ENCODE measurements at regions not wholly inside any gene's neighbourhood (a gene's known extent, or its start where the extent isn't known, plus 50 kb on each side); places are given as distances from the start of the nearest gene placed in this dataset.

DNA sequence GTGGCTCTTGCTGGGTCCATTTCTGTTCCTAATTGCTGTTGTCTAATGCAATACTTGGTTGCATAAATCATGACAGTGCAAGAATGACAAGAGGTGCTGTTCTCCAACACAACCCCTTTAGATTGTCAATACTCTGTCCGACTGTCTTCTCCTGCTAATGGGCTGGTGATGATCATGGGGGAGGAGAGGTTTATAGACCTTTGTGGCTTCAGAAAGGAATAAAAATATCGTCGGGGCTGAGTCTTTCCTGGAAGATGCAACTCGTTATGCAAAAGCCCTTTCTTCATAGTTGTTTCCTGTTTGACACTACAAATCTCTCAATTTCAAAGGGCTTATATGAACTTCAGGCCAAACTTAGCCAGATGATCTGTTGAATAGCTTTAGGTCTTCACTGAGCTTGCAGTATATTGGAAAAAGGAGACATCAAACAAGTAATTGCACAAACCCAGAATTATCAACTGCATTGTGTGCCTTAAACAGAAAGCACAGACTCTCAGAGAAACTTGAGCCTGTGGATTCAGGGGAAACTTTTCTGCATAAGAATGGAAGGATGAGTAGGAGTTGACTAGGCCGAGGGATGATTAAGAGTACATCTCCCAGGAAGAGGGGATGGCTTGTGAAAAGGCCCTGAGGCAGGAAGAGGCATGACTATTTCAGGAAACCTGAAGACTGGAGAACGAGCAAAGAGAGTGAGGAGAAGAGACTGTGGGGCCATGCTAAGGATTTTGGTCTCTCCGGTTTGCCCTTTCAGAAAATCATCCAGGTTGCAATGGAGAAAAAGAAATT lies 107.6 kb downstream of the TSEN15 start:
- DNase-seq (ENCODE audit: extremely low spot score in 2 of 2), result no peak
- intact Hi-C loops (cut with DNase I), result no loop called here

DNA sequence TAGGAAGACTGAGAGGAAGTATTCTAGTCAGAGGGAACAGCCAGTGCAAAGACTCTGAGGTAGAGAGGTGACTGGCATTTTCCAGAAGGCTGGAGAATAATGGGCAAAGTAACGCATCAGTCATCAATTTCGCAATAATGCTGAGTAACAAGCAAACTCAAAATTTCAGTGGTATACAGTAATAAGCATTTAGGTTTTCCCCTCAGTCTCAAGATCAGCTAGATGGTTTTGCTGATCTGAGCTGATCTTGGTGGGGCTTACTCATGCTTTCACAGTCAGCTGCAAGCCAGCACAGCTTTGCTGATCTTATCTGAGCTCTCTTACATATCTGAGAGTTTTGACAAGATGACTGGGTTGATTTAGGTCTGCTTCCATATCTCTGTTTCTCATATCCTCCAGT lies 108.7 kb downstream of the TSEN15 start:
- Histone ChIP-seq H3K4me3 (no peak overlapping the region), H3K27me3 (no peaks in the 10 kb centered on the region), H3K4me1 (peaks cover 16% of the 10 kb centered on the region), H3K27ac (no peak overlapping the region), H3K36me3 (no peaks in the 10 kb centered on the region), H3K9me3 (no peaks in the 10 kb centered on the region)
- TF ChIP-seq POLR2A (IDR thresholded peaks at IDR 0.05) (no peak), POLR2AphosphoS5 (IDR thresholded peaks at IDR 0.05; ENCODE audit: insufficient read depth in 1 of 2, low read depth in 1 of 2) (no peak)
- TF ChIP-seq, protein P1, sequence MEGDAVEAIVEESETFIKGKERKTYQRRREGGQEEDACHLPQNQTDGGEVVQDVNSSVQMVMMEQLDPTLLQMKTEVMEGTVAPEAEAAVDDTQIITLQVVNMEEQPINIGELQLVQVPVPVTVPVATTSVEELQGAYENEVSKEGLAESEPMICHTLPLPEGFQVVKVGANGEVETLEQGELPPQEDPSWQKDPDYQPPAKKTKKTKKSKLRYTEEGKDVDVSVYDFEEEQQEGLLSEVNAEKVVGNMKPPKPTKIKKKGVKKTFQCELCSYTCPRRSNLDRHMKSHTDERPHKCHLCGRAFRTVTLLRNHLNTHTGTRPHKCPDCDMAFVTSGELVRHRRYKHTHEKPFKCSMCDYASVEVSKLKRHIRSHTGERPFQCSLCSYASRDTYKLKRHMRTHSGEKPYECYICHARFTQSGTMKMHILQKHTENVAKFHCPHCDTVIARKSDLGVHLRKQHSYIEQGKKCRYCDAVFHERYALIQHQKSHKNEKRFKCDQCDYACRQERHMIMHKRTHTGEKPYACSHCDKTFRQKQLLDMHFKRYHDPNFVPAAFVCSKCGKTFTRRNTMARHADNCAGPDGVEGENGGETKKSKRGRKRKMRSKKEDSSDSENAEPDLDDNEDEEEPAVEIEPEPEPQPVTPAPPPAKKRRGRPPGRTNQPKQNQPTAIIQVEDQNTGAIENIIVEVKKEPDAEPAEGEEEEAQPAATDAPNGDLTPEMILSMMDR (IDR thresholded peaks at IDR 0.05), result no peak
- intact Hi-C loops (cut with DNase I), result no loop called here
- no peak for DNase-seq (ENCODE audit: extremely low spot score in 2 of 2)

More for the DNA sequence above, 107.6 kb downstream of the TSEN15 start:
- Histone ChIP-seq H3K4me3 (no peak overlapping the region), H3K9me3 (no peaks in the 10 kb centered on the region), H3K4me1 (peaks cover 16% of the 10 kb centered on the region), H3K27ac (no peak overlapping the region), H3K36me3 (no peaks in the 10 kb centered on the region), H3K27me3 (no peaks in the 10 kb centered on the region)
- TF ChIP-seq, protein P1 (IDR thresholded peaks at IDR 0.05), result no peak
- TF ChIP-seq POLR2A (IDR thresholded peaks at IDR 0.05) (no peak), POLR2AphosphoS5 (IDR thresholded peaks at IDR 0.05; ENCODE audit: insufficient read depth in 1 of 2, low read depth in 1 of 2) (no peak)

DNA sequence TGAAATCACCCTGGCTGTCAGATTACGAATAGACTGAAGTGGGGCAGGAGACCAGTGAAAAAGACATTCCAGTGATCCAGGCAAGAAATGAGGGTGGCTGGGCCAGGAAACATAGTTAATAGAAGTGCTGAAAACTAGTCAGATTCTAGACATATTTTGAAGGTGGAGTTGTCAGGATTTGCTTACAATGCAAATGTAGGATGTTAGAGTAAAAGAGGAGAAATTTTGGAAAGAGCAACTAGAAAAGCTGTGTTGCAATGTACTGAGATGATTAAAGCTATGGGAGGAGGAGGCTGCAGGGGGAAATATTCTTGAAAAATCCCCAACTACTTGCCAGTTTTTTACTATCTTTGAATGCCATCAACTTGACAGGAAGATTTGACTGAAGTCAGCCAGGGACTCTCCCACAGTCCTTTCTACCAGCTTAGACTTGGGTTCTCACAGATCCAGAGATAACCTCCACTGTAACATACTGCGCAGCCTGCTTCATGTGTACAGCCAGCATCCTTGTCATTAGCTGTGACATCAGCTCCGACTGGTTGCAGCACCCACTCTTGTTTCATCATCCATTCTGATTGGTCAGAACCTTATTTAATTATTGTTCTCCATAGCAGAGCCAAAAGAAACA lies 109.7 kb downstream of the TSEN15 start:
- intact Hi-C loops (cut with DNase I), result no loop called here
- no peak for DNase-seq (ENCODE audit: extremely low spot score in 2 of 2)
- Histone ChIP-seq H3K4me3 (no peak overlapping the region), H3K4me1 (peaks cover 16% of the 10 kb centered on the region), H3K27ac (peak overlapping the region; percentile 52), H3K9me3 (no peaks in the 10 kb centered on the region), H3K27me3 (no peaks in the 10 kb centered on the region), H3K36me3 (no peaks in the 10 kb centered on the region)
- TF ChIP-seq POLR2A (IDR thresholded peaks at IDR 0.05) (no peak), POLR2AphosphoS5 (IDR thresholded peaks at IDR 0.05; ENCODE audit: insufficient read depth in 1 of 2, low read depth in 1 of 2) (no peak)
- TF ChIP-seq, protein P1 (IDR thresholded peaks at IDR 0.05), result no peak

DNA sequence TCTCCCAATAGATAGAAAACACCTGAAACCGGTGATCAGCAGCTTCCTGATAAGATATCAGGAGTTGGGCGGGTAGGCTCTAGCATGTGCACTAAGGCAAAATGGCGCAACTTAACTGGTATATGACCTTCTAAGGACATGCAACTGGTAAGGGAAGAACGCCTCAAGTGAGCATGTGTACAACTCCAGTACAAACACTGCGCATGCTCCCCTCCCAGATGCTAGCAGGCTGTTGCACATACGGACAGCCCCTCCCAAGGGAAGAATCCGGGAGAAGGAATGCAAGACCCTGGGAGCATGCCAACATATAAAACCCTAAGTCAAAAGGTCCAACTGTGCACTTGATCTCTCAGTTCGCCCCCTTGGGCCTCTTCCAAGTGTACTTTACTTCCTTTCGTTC lies 110.8 kb downstream of the TSEN15 start:
- peaks cover 16% of the 10 kb centered on the region for H3K4me1 ChIP-seq
- TF ChIP-seq POLR2A (IDR thresholded peaks at IDR 0.05), result no peak
- TF ChIP-seq POLR2AphosphoS5 (IDR thresholded peaks at IDR 0.05; ENCODE audit: insufficient read depth in 1 of 2, low read depth in 1 of 2), result no peak
- TF ChIP-seq, protein P1 (IDR thresholded peaks at IDR 0.05), result no peak
- no peaks in the 10 kb centered on the region for H3K27me3 ChIP-seq
- no peak overlapping the region for H3K27ac ChIP-seq
- intact Hi-C loops (cut with DNase I), result no loop called here
- no peak overlapping the region for H3K4me3 ChIP-seq
- no peak for DNase-seq (ENCODE audit: extremely low spot score in 2 of 2)
- no peaks in the 10 kb centered on the region for H3K36me3 ChIP-seq
- H3K9me3 ChIP-seq, result no peaks in the 10 kb centered on the region

Measured in vagina (tissue), 2 donors.